H9 (cell line): ENCODE measurements at regions not wholly inside any gene's neighbourhood (a gene's known extent, or its start where the extent isn't known, plus 50 kb on each side); places are given as distances from the start of the nearest gene placed in this dataset.

Experiments
- DNase-seq: peaks from one replicate; pipeline ENCODE4 v3.0.0-alpha.2; 2017
- H2AFZ ChIP-seq: one replicate; pipeline ENCODE4 v1.6.1; 2013; ENCODE audit warnings: mild to moderate bottlenecking, low read length, control low read depth, moderate library complexity
- H2AK5ac ChIP-seq: 2 replicates; pipeline ENCODE4 v1.6.1; 2013; ENCODE audit warnings: low read length, control low read depth, mixed read lengths; ENCODE audit not compliant: insufficient read length
- H2BK120ac ChIP-seq: one replicate; pipeline ENCODE4 v1.6.1; 2013; ENCODE audit warnings: low read depth, mild to moderate bottlenecking, low read length, control low read depth, inconsistent platforms; ENCODE audit not compliant: poor library complexity, severe bottlenecking
- H2BK12ac ChIP-seq: 2 replicates; pipeline ENCODE4 v1.6.1; 2013; ENCODE audit warnings: low read length, control low read depth, mixed read lengths, low read depth; ENCODE audit not compliant: insufficient read length
- H2BK15ac ChIP-seq: 2 replicates; pipeline ENCODE4 v1.6.1; 2013; ENCODE audit warnings: low read depth, low read length, control low read depth
- H2BK20ac ChIP-seq: one replicate; pipeline ENCODE4 v1.6.1; 2013; ENCODE audit warnings: low read depth, mild to moderate bottlenecking, low read length, control low read depth, inconsistent platforms; ENCODE audit not compliant: poor library complexity, severe bottlenecking
- H2BK5ac ChIP-seq: 2 replicates; pipeline ENCODE4 v1.6.1; 2013; ENCODE audit warnings: low read length, control low read depth, mixed read lengths; ENCODE audit not compliant: insufficient read length
- H3K14ac ChIP-seq: 2 replicates; pipeline ENCODE4 v1.6.1; 2013; ENCODE audit warnings: low read length, control low read depth; ENCODE audit not compliant: insufficient read depth
- H3K18ac ChIP-seq: 2 replicates; pipeline ENCODE4 v1.6.1; 2013; ENCODE audit warnings: low read depth, mild to moderate bottlenecking, mixed read lengths, low read length, control low read depth; ENCODE audit not compliant: insufficient read length
- H3K23ac ChIP-seq: 2 replicates; pipeline ENCODE4 v1.6.1; 2013; ENCODE audit warnings: low read length, control low read depth, mixed read lengths, low read depth; ENCODE audit not compliant: insufficient read length
- H3K23me2 ChIP-seq: 2 replicates; pipeline ENCODE4 v1.6.1; 2013; ENCODE audit warnings: low read depth, mild to moderate bottlenecking, mixed read lengths, low read length, control low read depth; ENCODE audit not compliant: insufficient read length, poor library complexity, severe bottlenecking
- H3K27ac ChIP-seq: 2 replicates; pipeline ENCODE4 v1.5.1; 2013; ENCODE audit warnings: low read length, control low read depth, mixed read lengths, low read depth; ENCODE audit not compliant: insufficient read length
- H3K27me3 ChIP-seq: 2 replicates; pipeline ENCODE4 v1.6.1; 2013; ENCODE audit warnings: low read length, control low read depth, inconsistent platforms; ENCODE audit not compliant: insufficient read depth
- H3K4ac ChIP-seq: 2 replicates; pipeline ENCODE4 v1.6.1; 2013; ENCODE audit warnings: low read depth, mild to moderate bottlenecking, control low read depth, inconsistent platforms, low read length, moderate library complexity
- H3K4me1 ChIP-seq: 2 replicates; pipeline ENCODE4 v1.6.1; 2013; ENCODE audit warnings: low read length, control low read depth, inconsistent platforms; ENCODE audit not compliant: insufficient read depth
- H3K4me2 ChIP-seq: 2 replicates; pipeline ENCODE4 v1.6.1; 2013; ENCODE audit warnings: low read length, control low read depth, mixed read lengths; ENCODE audit not compliant: insufficient read length, insufficient read depth
- H3K56ac ChIP-seq: 2 replicates; pipeline ENCODE4 v1.6.1; 2013; ENCODE audit warnings: low read depth, mild to moderate bottlenecking, mixed read lengths, low read length, control low read depth; ENCODE audit not compliant: insufficient read length
- H3K79me1 ChIP-seq: 2 replicates; pipeline ENCODE4 v1.6.1; 2013; ENCODE audit warnings: low read depth, mild to moderate bottlenecking, moderate library complexity, low read length, control low read depth, inconsistent platforms; ENCODE audit not compliant: insufficient read depth, poor library complexity, severe bottlenecking
- H3K79me2 ChIP-seq: 2 replicates; pipeline ENCODE4 v1.6.1; 2013; ENCODE audit warnings: low read length, control low read depth, inconsistent platforms; ENCODE audit not compliant: insufficient read depth
- H3K9ac ChIP-seq: 2 replicates; pipeline ENCODE4 v1.6.1; 2013; ENCODE audit warnings: low read length, control low read depth, mixed read lengths; ENCODE audit not compliant: insufficient read length; ENCODE audit errors: extremely low read depth
- H3K9me3 ChIP-seq: one replicate; pipeline ENCODE4 v1.6.1; 2013; ENCODE audit warnings: low read depth, low read length, inconsistent platforms; ENCODE audit not compliant: control insufficient read depth
- H3T11ph ChIP-seq: one replicate; pipeline ENCODE4 v1.6.1; 2013; ENCODE audit warnings: mild to moderate bottlenecking, low read length, control low read depth, inconsistent platforms
- H4K20me1 ChIP-seq: one replicate; pipeline ENCODE4 v1.6.1; 2013; ENCODE audit not compliant: control insufficient read depth, insufficient read length, insufficient read depth
- H4K5ac ChIP-seq: 2 replicates; pipeline ENCODE4 v1.6.1; 2013; ENCODE audit warnings: low read depth, mild to moderate bottlenecking, mixed read lengths, low read length, control low read depth; ENCODE audit not compliant: insufficient read length
- H4K8ac ChIP-seq: replicated peaks from 2 replicates; pipeline ENCODE4 v1.6.1; 2013; ENCODE audit warnings: low read length, control low read depth, mixed read lengths, low read depth; ENCODE audit not compliant: insufficient read length
- H4K91ac ChIP-seq: 2 replicates; pipeline ENCODE4 v1.6.1; 2013; ENCODE audit warnings: low read depth, mild to moderate bottlenecking, moderate library complexity, mixed read lengths, low read length, control low read depth; ENCODE audit not compliant: insufficient read length
- H3K27ac Mint-ChIP-seq, 3 experiments: 2 replicates in 2 of 3; 3 replicates in 1 of 3; pipeline ENCODE4 v1.8.0; 2020 to 2021; ENCODE audit warnings: mixed read lengths in 3 of 3, mild to moderate bottlenecking in 1 of 3, moderate library complexity in 1 of 3
- H3K27me3 Mint-ChIP-seq: 2 replicates; pipeline ENCODE4 v1.8.0; 2021; ENCODE audit warnings: low read depth, mild to moderate bottlenecking, moderate library complexity, mixed read lengths
- H3K36me3 Mint-ChIP-seq, 3 experiments: 2 replicates in 2 of 3; 3 replicates in 1 of 3; pipeline ENCODE4 v1.8.0; 2020 to 2021; ENCODE audit warnings: low read depth in 3 of 3, mixed read lengths in 3 of 3; ENCODE audit not compliant: insufficient read depth in 1 of 3
- H3K4me1 Mint-ChIP-seq, 2 experiments: 2 replicates each; pipeline ENCODE4 v1.8.0; 2020; ENCODE audit warnings: mixed read lengths in 2 of 2
- H3K4me3 Mint-ChIP-seq, 2 experiments: 2 replicates in 1 of 2; 3 replicates in 1 of 2; pipeline ENCODE4 v1.8.0; 2020 to 2021; ENCODE audit warnings: mild to moderate bottlenecking in 2 of 2, mixed read lengths in 2 of 2, moderate library complexity in 1 of 2
- H3K9me3 Mint-ChIP-seq, 2 experiments: 2 replicates in 1 of 2; 3 replicates in 1 of 2; pipeline ENCODE4 v1.8.0; 2020; ENCODE audit warnings: mild to moderate bottlenecking in 2 of 2, mixed read lengths in 2 of 2, moderate library complexity in 1 of 2
- WGBS: extraction: QIAGEN DNeasy Blood & Tissue Kit; methylation state at CpG from one replicate; pipeline ENCODE4 v1.1.7; 2013; ENCODE audit warnings: missing lambda C conversion rate, low lambda C conversion rate, mixed read lengths; ENCODE audit not compliant: insufficient read length; ENCODE audit errors: extremely low coverage; 5-methylcytosine and 5-hydroxymethylcytosine counted together
- TF ChIP-seq, protein P1 (sequence below): fragments of 200-600 bp; sonication (generic); conservative IDR thresholded peaks from 3 replicates; pipeline ENCODE4 v1.8.0; 2021; ENCODE audit warnings: antibody characterized with exemption, mild to moderate bottlenecking

DNA sequence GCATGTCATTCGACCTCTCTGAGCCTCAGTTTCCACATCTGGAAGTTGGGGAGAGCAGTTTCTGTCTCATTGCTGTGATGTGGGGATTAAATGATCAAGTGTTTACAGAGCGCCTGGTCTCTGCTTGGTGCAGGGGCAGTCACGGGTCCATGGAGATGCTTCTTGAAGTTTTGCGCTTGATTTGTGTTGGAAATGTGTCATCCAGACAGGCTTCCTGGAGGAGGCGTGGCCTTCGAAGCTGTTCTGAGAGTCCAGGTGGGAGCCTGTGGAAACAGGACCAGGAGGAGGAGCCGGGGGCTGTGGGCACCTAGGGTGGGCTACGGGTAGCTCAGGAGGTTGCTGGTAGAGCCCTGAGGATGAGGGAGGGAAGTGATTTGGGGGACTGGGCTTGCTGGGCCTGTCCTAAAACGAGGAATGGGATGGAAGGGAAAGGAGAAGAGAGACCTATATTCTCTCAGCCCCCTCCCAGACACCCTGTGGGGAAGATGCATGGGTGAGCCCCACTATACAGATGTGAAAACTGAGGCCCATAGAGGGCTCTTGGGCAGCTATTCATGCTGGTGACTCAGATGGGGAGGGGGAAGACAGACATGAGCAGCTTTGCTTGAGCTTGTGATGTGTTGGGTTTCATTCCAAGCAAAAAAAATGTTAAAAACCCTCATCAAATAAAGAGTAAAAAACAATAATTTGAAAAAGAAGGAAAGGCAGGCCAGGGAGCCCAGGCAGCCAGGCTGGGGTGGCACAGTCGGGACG is 107.2 kb upstream of the WNT4 start:
- no peak overlapping the region for H3K18ac ChIP-seq
- no peak overlapping the region for H3K9ac ChIP-seq
- H3K9me3 ChIP-seq: no peaks in the 10 kb centered on the region
- H4K5ac ChIP-seq: no peak overlapping the region
- peaks cover 5% of the 10 kb centered on the region for H3K27me3 Mint-ChIP-seq
- no peaks in the 10 kb centered on the region for H4K20me1 ChIP-seq
- H3T11ph ChIP-seq: no peak overlapping the region
- H2AFZ ChIP-seq: no peak overlapping the region
- no peaks in the 10 kb centered on the region for H3K79me1 ChIP-seq
- no peak overlapping the region; a peak in 1 of 7 replicates for H3K27ac Mint-ChIP-seq
- no peaks in the 10 kb centered on the region for H3K79me2 ChIP-seq
- no CpG with 5 or more reads among the region's 11 CpGs for WGBS
- H2BK20ac ChIP-seq: no peak overlapping the region
- H2BK15ac ChIP-seq: no peak overlapping the region
- H4K91ac ChIP-seq: no peak overlapping the region
- H3K23ac ChIP-seq: no peak overlapping the region
- H3K14ac ChIP-seq: no peak overlapping the region
- H3K9me3 Mint-ChIP-seq: no peaks in the 10 kb centered on the region; a peak in 1 of 5 replicates
- no peak overlapping the region for H3K4me2 ChIP-seq
- no peaks in the 10 kb centered on the region for H3K23me2 ChIP-seq
- no peak overlapping the region for H4K8ac ChIP-seq
- H3K4ac ChIP-seq: no peak overlapping the region
- no peak overlapping the region for H3K56ac ChIP-seq
- H3K36me3 Mint-ChIP-seq: no peaks in the 10 kb centered on the region
- no peak overlapping the region for H2BK5ac ChIP-seq
- H3K27me3 ChIP-seq: no peaks in the 10 kb centered on the region
- H2BK12ac ChIP-seq: no peak overlapping the region
- no peak overlapping the region for H3K27ac ChIP-seq
- DNase-seq: no peak
- no peak overlapping the region for H2BK120ac ChIP-seq
- peaks cover 27 to 70% of the 10 kb centered on the region in 2 experiments for H3K4me1 Mint-ChIP-seq
- H3K4me3 Mint-ChIP-seq: no peak overlapping the region
- no peaks in the 10 kb centered on the region for H3K4me1 ChIP-seq
- no peak overlapping the region for H2AK5ac ChIP-seq
- TF ChIP-seq, protein P1, sequence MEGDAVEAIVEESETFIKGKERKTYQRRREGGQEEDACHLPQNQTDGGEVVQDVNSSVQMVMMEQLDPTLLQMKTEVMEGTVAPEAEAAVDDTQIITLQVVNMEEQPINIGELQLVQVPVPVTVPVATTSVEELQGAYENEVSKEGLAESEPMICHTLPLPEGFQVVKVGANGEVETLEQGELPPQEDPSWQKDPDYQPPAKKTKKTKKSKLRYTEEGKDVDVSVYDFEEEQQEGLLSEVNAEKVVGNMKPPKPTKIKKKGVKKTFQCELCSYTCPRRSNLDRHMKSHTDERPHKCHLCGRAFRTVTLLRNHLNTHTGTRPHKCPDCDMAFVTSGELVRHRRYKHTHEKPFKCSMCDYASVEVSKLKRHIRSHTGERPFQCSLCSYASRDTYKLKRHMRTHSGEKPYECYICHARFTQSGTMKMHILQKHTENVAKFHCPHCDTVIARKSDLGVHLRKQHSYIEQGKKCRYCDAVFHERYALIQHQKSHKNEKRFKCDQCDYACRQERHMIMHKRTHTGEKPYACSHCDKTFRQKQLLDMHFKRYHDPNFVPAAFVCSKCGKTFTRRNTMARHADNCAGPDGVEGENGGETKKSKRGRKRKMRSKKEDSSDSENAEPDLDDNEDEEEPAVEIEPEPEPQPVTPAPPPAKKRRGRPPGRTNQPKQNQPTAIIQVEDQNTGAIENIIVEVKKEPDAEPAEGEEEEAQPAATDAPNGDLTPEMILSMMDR: no peak
